ENCODE measurements at regions not wholly inside any gene's neighbourhood (a gene's known extent, or its start where the extent isn't known, plus 50 kb on each side); places are given as distances from the start of the nearest gene placed in this dataset.

GRCh38 chr16:51577621-51578303 lies 426.7 kb upstream of the SALL1 start:
- Mint-ChIP-seq H3K4me1 (ENCODE audit: low read depth, unreplicated experiment) (peaks cover 12% of the 10 kb centered on the region), H3K4me3 (ENCODE audit: low read depth, unreplicated experiment) (no peak overlapping the region), H3K27me3 (ENCODE audit: unreplicated experiment) (peaks cover 14% of the 10 kb centered on the region), H3K9me3 (ENCODE audit: low read depth, unreplicated experiment) (no peaks in the 10 kb centered on the region), H3K36me3 (ENCODE audit: insufficient read depth, unreplicated experiment) (peaks cover 8% of the 10 kb centered on the region), H3K27ac (ENCODE audit: unreplicated experiment) (no peak overlapping the region)
- CTCF ChIA-PET: interaction anchor here (1.0 kb wide), 1 partner anchor 123 kb away, joined by 3 read pairs; no protein-coding TSS in a partner anchor
- TF ChIP-seq CTCF (IDR thresholded peaks at IDR 0.05; ENCODE audit: unreplicated experiment): no peak
- peak; percentile 47 for DNase-seq
- BruUV-seq (replicated peaks): no TSS peak
- intact Hi-C loops (cut with micrococcal nuclease; ENCODE audit: unreplicated experiment): loop anchor here (10.0 kb wide), 1 partner anchor 843 kb away; no protein-coding TSS in a partner anchor

DNA sequence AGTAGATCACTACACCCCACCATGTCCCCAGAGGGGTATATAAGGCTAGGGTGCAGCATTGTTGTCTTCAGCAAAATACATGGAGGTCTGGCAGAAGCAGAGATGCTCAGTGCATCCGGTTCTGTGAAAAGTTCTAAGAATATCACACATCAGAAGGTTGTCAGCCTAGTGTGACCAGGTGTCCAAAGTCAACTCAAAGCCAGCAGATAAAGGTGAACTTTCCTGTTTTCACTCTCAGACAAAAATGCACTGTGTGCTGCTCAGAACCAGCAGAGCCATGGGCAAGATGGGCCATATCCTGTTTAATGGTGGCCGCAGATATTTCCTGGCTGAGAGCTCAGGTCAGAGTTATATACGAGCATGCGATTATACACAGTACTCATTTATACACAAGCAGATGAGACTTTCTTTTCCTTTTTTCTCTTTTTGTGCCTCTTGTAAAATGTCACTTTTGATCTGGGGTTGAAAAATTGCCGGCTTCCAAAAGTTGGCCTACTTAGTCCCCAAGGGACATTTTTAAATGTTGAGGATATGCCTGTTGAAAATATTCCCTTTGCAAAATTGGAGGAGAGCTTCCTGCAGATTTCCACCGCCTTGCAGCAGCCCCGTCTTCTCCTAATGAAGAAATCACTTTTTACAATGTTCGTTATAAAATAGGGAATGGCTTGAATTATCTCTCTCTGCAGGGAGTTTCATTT lies 425.6 kb upstream of the SALL1 start:
- TF ChIP-seq CTCF (IDR thresholded peaks at IDR 0.05; ENCODE audit: unreplicated experiment): no peak
- no peak overlapping the region for H3K27ac Mint-ChIP-seq (ENCODE audit: unreplicated experiment)
- peaks cover 14% of the 10 kb centered on the region for H3K27me3 Mint-ChIP-seq (ENCODE audit: unreplicated experiment)
- no peak overlapping the region for H3K4me3 Mint-ChIP-seq (ENCODE audit: low read depth, unreplicated experiment)
- CTCF ChIA-PET: interaction anchor here (1.0 kb wide), 1 partner anchor 124 kb away, joined by 3 read pairs; no protein-coding TSS in a partner anchor
- no peaks in the 10 kb centered on the region for H3K9me3 Mint-ChIP-seq (ENCODE audit: low read depth, unreplicated experiment)
- DNase-seq: no peak
- BruUV-seq (replicated peaks): no TSS peak
- peaks cover 8% of the 10 kb centered on the region for H3K36me3 Mint-ChIP-seq (ENCODE audit: insufficient read depth, unreplicated experiment)
- intact Hi-C loops (cut with micrococcal nuclease; ENCODE audit: unreplicated experiment): loop anchor here (10.0 kb wide), 1 partner anchor 842 kb away; no protein-coding TSS in a partner anchor
- peaks cover 12% of the 10 kb centered on the region for H3K4me1 Mint-ChIP-seq (ENCODE audit: low read depth, unreplicated experiment)

DNA sequence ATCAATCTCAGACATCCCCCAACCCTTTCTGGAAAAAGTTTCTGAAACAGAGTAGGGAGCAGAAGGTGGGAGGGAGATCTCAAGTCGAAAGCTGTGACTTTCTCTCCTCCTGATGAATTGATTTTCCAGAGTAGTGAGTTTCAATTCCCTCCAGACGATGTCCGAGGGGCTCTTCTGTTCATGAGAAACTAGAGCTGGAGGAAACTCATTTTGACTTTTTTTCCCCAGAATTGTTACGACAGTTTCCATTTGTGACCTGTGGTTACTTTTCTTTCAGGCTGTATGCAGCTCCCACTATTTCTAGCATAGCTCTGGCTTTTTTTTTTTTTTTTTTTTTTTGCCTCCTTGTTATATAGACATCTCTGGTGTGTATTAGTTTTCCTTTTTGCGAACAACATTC lies 422.1 kb upstream of the SALL1 start:
- Mint-ChIP-seq H3K36me3 (ENCODE audit: insufficient read depth, unreplicated experiment) (peaks cover 8% of the 10 kb centered on the region), H3K4me1 (ENCODE audit: low read depth, unreplicated experiment) (peaks cover 20% of the 10 kb centered on the region), H3K27me3 (ENCODE audit: unreplicated experiment) (peaks cover 14% of the 10 kb centered on the region), H3K4me3 (ENCODE audit: low read depth, unreplicated experiment) (no peak overlapping the region), H3K27ac (ENCODE audit: unreplicated experiment) (no peak overlapping the region), H3K9me3 (ENCODE audit: low read depth, unreplicated experiment) (no peaks in the 10 kb centered on the region)
- intact Hi-C loops (cut with micrococcal nuclease; ENCODE audit: unreplicated experiment): loop anchor here (10.0 kb wide), 1 partner anchor 838 kb away; no protein-coding TSS in a partner anchor
- no TSS peak for BruUV-seq (replicated peaks)
- TF ChIP-seq CTCF (IDR thresholded peaks at IDR 0.05; ENCODE audit: unreplicated experiment): no peak
- CTCF ChIA-PET: interaction anchor here (0.6 to 0.7 kb wide), 3 partner anchors 84 to 612 kb away, joined by 3 to 4 read pairs (median 3); no protein-coding TSS in a partner anchor
- no peak for DNase-seq

DNA sequence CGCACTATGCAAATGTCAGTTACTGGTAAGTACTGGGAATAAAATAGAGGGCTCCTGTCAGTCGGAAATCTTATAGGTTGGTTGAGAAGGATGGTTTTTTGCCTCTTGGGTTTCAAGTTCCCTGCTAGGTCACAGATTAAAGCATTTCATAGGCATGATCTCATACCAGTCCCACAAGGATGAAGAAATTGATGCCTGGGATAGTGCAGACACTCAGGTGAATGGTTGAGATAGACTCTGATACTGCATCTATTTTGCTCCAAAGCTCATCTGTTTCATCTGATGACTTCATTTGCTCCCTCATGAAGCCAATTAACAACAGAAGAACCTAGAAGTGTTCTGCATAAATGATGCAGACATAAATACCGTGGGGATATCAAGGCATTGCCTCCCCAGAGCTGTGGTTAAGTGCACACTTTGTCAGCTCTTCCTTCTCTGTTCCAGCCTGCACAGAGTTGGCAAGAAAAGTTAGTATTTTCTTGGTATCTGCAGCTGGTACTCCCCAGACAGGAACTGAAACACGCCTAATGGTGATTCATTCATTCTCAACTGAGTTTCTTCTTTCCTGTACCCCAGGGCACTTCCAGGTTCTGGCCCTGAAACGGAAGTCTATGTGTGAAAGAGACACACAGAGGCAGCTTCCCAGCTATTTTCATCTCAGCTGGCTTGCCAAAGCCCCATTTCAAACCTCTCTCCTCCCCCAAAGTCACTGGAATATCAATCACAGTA lies 418.3 kb upstream of the SALL1 start:
- BruUV-seq (replicated peaks): no TSS peak
- no peak overlapping the region for H3K27ac Mint-ChIP-seq (ENCODE audit: unreplicated experiment)
- intact Hi-C loops (cut with micrococcal nuclease; ENCODE audit: unreplicated experiment): no loop called here
- no peaks in the 10 kb centered on the region for H3K9me3 Mint-ChIP-seq (ENCODE audit: low read depth, unreplicated experiment)
- DNase-seq: peak; percentile 6
- peaks cover 7% of the 10 kb centered on the region for H3K27me3 Mint-ChIP-seq (ENCODE audit: unreplicated experiment)
- H3K4me3 Mint-ChIP-seq (ENCODE audit: low read depth, unreplicated experiment): no peak overlapping the region
- peaks cover 8% of the 10 kb centered on the region for H3K4me1 Mint-ChIP-seq (ENCODE audit: low read depth, unreplicated experiment)
- CTCF ChIA-PET: interaction anchor here (0.6 kb wide), 1 partner anchor 55 kb away, joined by 3 read pairs; no protein-coding TSS in a partner anchor
- no peak for TF ChIP-seq CTCF (IDR thresholded peaks at IDR 0.05; ENCODE audit: unreplicated experiment)
- no peaks in the 10 kb centered on the region for H3K36me3 Mint-ChIP-seq (ENCODE audit: insufficient read depth, unreplicated experiment)

Measured in Calu3 (cell line).